H9 (cell line): ENCODE measurements at regions not wholly inside any gene's neighbourhood (a gene's known extent, or its start where the extent isn't known, plus 50 kb on each side); places are given as distances from the start of the nearest gene placed in this dataset.

ENCODE experiments used
- DNase-seq: peaks from one replicate; pipeline ENCODE4 v3.0.0-alpha.2; 2017
- H2AFZ ChIP-seq: one replicate; pipeline ENCODE4 v1.6.1; 2013; ENCODE audit warnings: mild to moderate bottlenecking, low read length, control low read depth, moderate library complexity
- H2AK5ac ChIP-seq: 2 replicates; pipeline ENCODE4 v1.6.1; 2013; ENCODE audit warnings: low read length, control low read depth, mixed read lengths; ENCODE audit not compliant: insufficient read length
- H2BK120ac ChIP-seq: one replicate; pipeline ENCODE4 v1.6.1; 2013; ENCODE audit warnings: low read depth, mild to moderate bottlenecking, low read length, control low read depth, inconsistent platforms; ENCODE audit not compliant: poor library complexity, severe bottlenecking
- H2BK12ac ChIP-seq: 2 replicates; pipeline ENCODE4 v1.6.1; 2013; ENCODE audit warnings: low read length, control low read depth, mixed read lengths, low read depth; ENCODE audit not compliant: insufficient read length
- H2BK15ac ChIP-seq: 2 replicates; pipeline ENCODE4 v1.6.1; 2013; ENCODE audit warnings: low read depth, low read length, control low read depth
- H2BK20ac ChIP-seq: one replicate; pipeline ENCODE4 v1.6.1; 2013; ENCODE audit warnings: low read depth, mild to moderate bottlenecking, low read length, control low read depth, inconsistent platforms; ENCODE audit not compliant: poor library complexity, severe bottlenecking
- H2BK5ac ChIP-seq: 2 replicates; pipeline ENCODE4 v1.6.1; 2013; ENCODE audit warnings: low read length, control low read depth, mixed read lengths; ENCODE audit not compliant: insufficient read length
- H3K14ac ChIP-seq: 2 replicates; pipeline ENCODE4 v1.6.1; 2013; ENCODE audit warnings: low read length, control low read depth; ENCODE audit not compliant: insufficient read depth
- H3K18ac ChIP-seq: 2 replicates; pipeline ENCODE4 v1.6.1; 2013; ENCODE audit warnings: low read depth, mild to moderate bottlenecking, mixed read lengths, low read length, control low read depth; ENCODE audit not compliant: insufficient read length
- H3K23ac ChIP-seq: 2 replicates; pipeline ENCODE4 v1.6.1; 2013; ENCODE audit warnings: low read length, control low read depth, mixed read lengths, low read depth; ENCODE audit not compliant: insufficient read length
- H3K23me2 ChIP-seq: 2 replicates; pipeline ENCODE4 v1.6.1; 2013; ENCODE audit warnings: low read depth, mild to moderate bottlenecking, mixed read lengths, low read length, control low read depth; ENCODE audit not compliant: insufficient read length, poor library complexity, severe bottlenecking
- H3K27ac ChIP-seq: 2 replicates; pipeline ENCODE4 v1.5.1; 2013; ENCODE audit warnings: low read length, control low read depth, mixed read lengths, low read depth; ENCODE audit not compliant: insufficient read length
- H3K27me3 ChIP-seq: 2 replicates; pipeline ENCODE4 v1.6.1; 2013; ENCODE audit warnings: low read length, control low read depth, inconsistent platforms; ENCODE audit not compliant: insufficient read depth
- H3K4ac ChIP-seq: 2 replicates; pipeline ENCODE4 v1.6.1; 2013; ENCODE audit warnings: low read depth, mild to moderate bottlenecking, control low read depth, inconsistent platforms, low read length, moderate library complexity
- H3K4me1 ChIP-seq: 2 replicates; pipeline ENCODE4 v1.6.1; 2013; ENCODE audit warnings: low read length, control low read depth, inconsistent platforms; ENCODE audit not compliant: insufficient read depth
- H3K4me2 ChIP-seq: 2 replicates; pipeline ENCODE4 v1.6.1; 2013; ENCODE audit warnings: low read length, control low read depth, mixed read lengths; ENCODE audit not compliant: insufficient read length, insufficient read depth
- H3K56ac ChIP-seq: 2 replicates; pipeline ENCODE4 v1.6.1; 2013; ENCODE audit warnings: low read depth, mild to moderate bottlenecking, mixed read lengths, low read length, control low read depth; ENCODE audit not compliant: insufficient read length
- H3K79me1 ChIP-seq: 2 replicates; pipeline ENCODE4 v1.6.1; 2013; ENCODE audit warnings: low read depth, mild to moderate bottlenecking, moderate library complexity, low read length, control low read depth, inconsistent platforms; ENCODE audit not compliant: insufficient read depth, poor library complexity, severe bottlenecking
- H3K79me2 ChIP-seq: 2 replicates; pipeline ENCODE4 v1.6.1; 2013; ENCODE audit warnings: low read length, control low read depth, inconsistent platforms; ENCODE audit not compliant: insufficient read depth
- H3K9ac ChIP-seq: 2 replicates; pipeline ENCODE4 v1.6.1; 2013; ENCODE audit warnings: low read length, control low read depth, mixed read lengths; ENCODE audit not compliant: insufficient read length; ENCODE audit errors: extremely low read depth
- H3K9me3 ChIP-seq: one replicate; pipeline ENCODE4 v1.6.1; 2013; ENCODE audit warnings: low read depth, low read length, inconsistent platforms; ENCODE audit not compliant: control insufficient read depth
- H3T11ph ChIP-seq: one replicate; pipeline ENCODE4 v1.6.1; 2013; ENCODE audit warnings: mild to moderate bottlenecking, low read length, control low read depth, inconsistent platforms
- H4K20me1 ChIP-seq: one replicate; pipeline ENCODE4 v1.6.1; 2013; ENCODE audit not compliant: control insufficient read depth, insufficient read length, insufficient read depth
- H4K5ac ChIP-seq: 2 replicates; pipeline ENCODE4 v1.6.1; 2013; ENCODE audit warnings: low read depth, mild to moderate bottlenecking, mixed read lengths, low read length, control low read depth; ENCODE audit not compliant: insufficient read length
- H4K8ac ChIP-seq: replicated peaks from 2 replicates; pipeline ENCODE4 v1.6.1; 2013; ENCODE audit warnings: low read length, control low read depth, mixed read lengths, low read depth; ENCODE audit not compliant: insufficient read length
- H4K91ac ChIP-seq: 2 replicates; pipeline ENCODE4 v1.6.1; 2013; ENCODE audit warnings: low read depth, mild to moderate bottlenecking, moderate library complexity, mixed read lengths, low read length, control low read depth; ENCODE audit not compliant: insufficient read length
- H3K27ac Mint-ChIP-seq, 3 experiments: 2 replicates in 2 of 3; 3 replicates in 1 of 3; pipeline ENCODE4 v1.8.0; 2020 to 2021; ENCODE audit warnings: mixed read lengths in 3 of 3, mild to moderate bottlenecking in 1 of 3, moderate library complexity in 1 of 3
- H3K27me3 Mint-ChIP-seq: 2 replicates; pipeline ENCODE4 v1.8.0; 2021; ENCODE audit warnings: low read depth, mild to moderate bottlenecking, moderate library complexity, mixed read lengths
- H3K36me3 Mint-ChIP-seq, 3 experiments: 2 replicates in 2 of 3; 3 replicates in 1 of 3; pipeline ENCODE4 v1.8.0; 2020 to 2021; ENCODE audit warnings: low read depth in 3 of 3, mixed read lengths in 3 of 3; ENCODE audit not compliant: insufficient read depth in 1 of 3
- H3K4me1 Mint-ChIP-seq, 2 experiments: 2 replicates each; pipeline ENCODE4 v1.8.0; 2020; ENCODE audit warnings: mixed read lengths in 2 of 2
- H3K4me3 Mint-ChIP-seq, 2 experiments: 2 replicates in 1 of 2; 3 replicates in 1 of 2; pipeline ENCODE4 v1.8.0; 2020 to 2021; ENCODE audit warnings: mild to moderate bottlenecking in 2 of 2, mixed read lengths in 2 of 2, moderate library complexity in 1 of 2
- H3K9me3 Mint-ChIP-seq, 2 experiments: 2 replicates in 1 of 2; 3 replicates in 1 of 2; pipeline ENCODE4 v1.8.0; 2020; ENCODE audit warnings: mild to moderate bottlenecking in 2 of 2, mixed read lengths in 2 of 2, moderate library complexity in 1 of 2
- CTCF ChIP-seq: fragments of 200-600 bp; sonication (generic); conservative IDR thresholded peaks from 3 replicates; pipeline ENCODE4 v1.8.0; 2021; ENCODE audit warnings: antibody characterized with exemption, mild to moderate bottlenecking
- WGBS: extraction: QIAGEN DNeasy Blood & Tissue Kit; methylation state at CpG from one replicate; pipeline ENCODE4 v1.1.7; 2013; ENCODE audit warnings: missing lambda C conversion rate, low lambda C conversion rate, mixed read lengths; ENCODE audit not compliant: insufficient read length; ENCODE audit errors: extremely low coverage; 5-methylcytosine and 5-hydroxymethylcytosine counted together

GRCh38 chr4:71212216-71212615, 126.6 kb upstream of the SLC4A4 start:
- Histone ChIP-seq H2AK5ac (no peak overlapping the region), H3K4me1 (no peaks in the 10 kb centered on the region), H2BK15ac (no peak overlapping the region), H3K23ac (no peak overlapping the region), H2BK5ac (no peak overlapping the region), H4K5ac (no peak overlapping the region), H3K79me2 (no peaks in the 10 kb centered on the region), H3T11ph (no peak overlapping the region), H2BK120ac (no peak overlapping the region), H4K91ac (no peak overlapping the region), H2BK20ac (no peak overlapping the region), H3K14ac (no peak overlapping the region), H3K56ac (no peak overlapping the region), H3K27ac (no peak overlapping the region), H3K18ac (no peak overlapping the region), H4K8ac (no peak overlapping the region), H3K4me2 (no peak overlapping the region), H3K79me1 (no peaks in the 10 kb centered on the region), H2BK12ac (no peak overlapping the region), H3K27me3 (no peaks in the 10 kb centered on the region), H3K4ac (no peak overlapping the region), H2AFZ (no peak overlapping the region), H3K23me2 (no peaks in the 10 kb centered on the region), H4K20me1 (no peaks in the 10 kb centered on the region), H3K9me3 (no peaks in the 10 kb centered on the region), H3K9ac (no peak overlapping the region)
- Mint-ChIP-seq H3K4me1 (no peaks in the 10 kb centered on the region), H3K27ac (peak overlapping the region in 1 of 3 experiments; percentile 3; a peak in 1 of 7 replicates), H3K36me3 (no peaks in the 10 kb centered on the region), H3K9me3 (no peaks in the 10 kb centered on the region), H3K27me3 (no peaks in the 10 kb centered on the region), H3K4me3 (no peak overlapping the region)
- WGBS, result no CpG with 5 or more reads among the region's 1 CpG
- TF ChIP-seq CTCF, result no peak
- DNase-seq, result no peak
